ENCODE measurements at regions not wholly inside any gene's neighbourhood (a gene's known extent, or its start where the extent isn't known, plus 50 kb on each side); places are given as distances from the start of the nearest gene placed in this dataset.

GRCh38 chr2:41709702-41710599 is 337.9 kb upstream of the PKDCC start:
- TF ChIP-seq CTCF (conservative IDR thresholded peaks at IDR 0.05) (no peak), EZH2 (IDR thresholded peaks at IDR 0.05; ENCODE audit: low read depth) (no peak)

Measured in PC-9 (cell line).